ENCODE measurements at regions not wholly inside any gene's neighbourhood (a gene's known extent, or its start where the extent isn't known, plus 50 kb on each side); places are given as distances from the start of the nearest gene placed in this dataset.

DNA sequence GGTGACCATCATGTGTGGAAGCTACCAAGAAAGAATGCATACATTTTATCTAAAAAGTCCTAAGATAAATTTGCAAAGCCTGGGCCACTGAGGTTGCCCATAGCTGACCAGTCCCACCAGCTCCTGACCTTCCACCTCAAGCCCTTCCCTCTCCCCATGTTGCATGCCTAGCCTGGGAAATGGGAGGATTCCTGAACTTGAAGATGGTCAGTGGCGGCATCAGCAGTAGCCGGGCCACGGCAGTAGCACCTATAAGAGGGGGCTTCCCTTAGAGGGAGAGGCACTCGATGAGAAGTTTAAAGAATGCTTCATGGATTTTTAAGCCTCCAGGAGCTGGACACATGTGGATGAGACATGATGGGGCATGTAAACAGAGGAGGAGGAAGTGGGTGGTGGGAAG, 172.1 kb downstream of the KLF13 start:
- TF ChIP-seq CTCF (IDR thresholded peaks at IDR 0.05) (no peak), EZH2 (IDR thresholded peaks at IDR 0.05; ENCODE audit: borderline replicate concordance, insufficient read depth, low read depth, low read length, poor library complexity, severe bottlenecking) (no peak)

Data from B cell (primary cell).